GM18951 (cell line): ENCODE measurements at regions not wholly inside any gene's neighbourhood (a gene's known extent, or its start where the extent isn't known, plus 50 kb on each side); places are given as distances from the start of the nearest gene placed in this dataset.
"Not testable (repeated sequence)": the region's sequence is repeated elsewhere in the genome, so short reads cannot be mapped to it uniquely, and the experiment has no call there.

Experiments
- in situ Hi-C: fragments of 300-500 bp; cut with MboI; formaldehyde crosslinking; loops from one replicate; pipeline ENCODE4 v1.12.0; 2022; ENCODE audit warnings: low sequenced_read_pairs, mixed read lengths, inconsistent platforms; ENCODE audit not compliant: unreplicated experiment

DNA sequence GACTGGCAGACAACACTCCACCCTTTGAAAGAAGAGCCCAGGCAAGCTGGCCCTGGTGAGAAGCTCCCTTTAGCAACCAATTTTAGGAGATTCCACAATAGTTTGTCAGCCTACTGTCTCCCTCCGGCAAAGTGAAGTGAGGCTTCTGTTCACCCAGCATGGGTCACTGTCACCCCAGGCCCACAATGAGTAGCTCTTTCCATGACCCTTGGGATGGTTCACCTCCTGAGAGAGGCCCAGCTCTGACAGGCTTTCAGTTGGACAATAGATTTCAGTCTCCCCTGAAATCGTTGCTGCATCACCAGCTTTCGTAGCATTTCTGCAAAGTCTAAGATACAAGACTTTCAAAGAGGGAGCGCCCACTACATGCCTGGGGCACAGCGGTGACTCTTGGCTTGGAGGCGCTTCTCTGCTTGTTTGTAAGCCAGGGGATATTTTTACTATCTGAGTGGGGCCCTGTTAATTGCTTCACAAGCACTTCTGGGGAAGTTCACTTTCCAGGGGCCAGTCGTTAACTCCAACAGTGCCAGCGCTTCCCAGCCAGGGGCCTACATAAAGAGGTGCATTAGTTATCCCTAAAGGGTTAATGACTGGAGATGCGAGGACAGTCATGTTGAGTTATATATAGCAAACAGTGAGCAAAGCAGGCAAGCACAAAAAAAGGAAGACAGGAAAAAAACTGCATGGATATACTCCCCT lies 255.7 kb downstream of the BCL2L11 start:
- in situ Hi-C loops, result not testable (repeated sequence)

- in situ Hi-C loops, result not testable (repeated sequence)
Measured at GRCh38 chr2:111376971-111377352, 256.2 kb downstream of the BCL2L11 start.

DNA sequence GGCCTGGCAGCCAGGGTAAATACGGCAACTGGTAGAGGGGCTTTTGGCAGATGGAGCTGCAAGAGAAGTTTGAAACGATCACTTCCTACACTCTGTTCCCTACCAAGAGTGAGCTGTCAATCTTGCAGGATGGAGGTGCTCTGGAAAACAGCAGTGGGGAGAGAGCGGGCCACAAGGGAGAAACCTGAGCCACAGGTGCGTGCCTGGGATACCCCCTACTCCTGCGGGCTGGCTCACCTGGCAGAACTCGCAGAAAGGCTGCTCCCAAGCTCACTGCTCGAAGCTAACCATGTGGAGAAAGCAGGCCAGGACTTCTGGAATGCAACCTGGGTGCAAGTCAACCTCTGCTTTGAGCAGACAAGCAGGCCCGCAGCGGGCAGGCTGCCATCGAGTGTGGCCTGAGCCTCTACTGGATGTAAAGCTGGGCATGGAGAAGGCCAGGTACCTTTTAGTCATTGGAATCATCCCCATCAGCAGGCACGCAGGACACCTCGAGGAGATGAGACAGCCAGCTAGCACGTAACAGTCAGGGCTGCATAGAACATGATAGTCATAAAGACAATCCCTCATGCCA lies 256.8 kb downstream of the BCL2L11 start:
- in situ Hi-C loops, result not testable (repeated sequence)

- in situ Hi-C loops, result not testable (repeated sequence)
Measured at GRCh38 chr2:111378348-111378747, 257.6 kb downstream of the BCL2L11 start.

DNA sequence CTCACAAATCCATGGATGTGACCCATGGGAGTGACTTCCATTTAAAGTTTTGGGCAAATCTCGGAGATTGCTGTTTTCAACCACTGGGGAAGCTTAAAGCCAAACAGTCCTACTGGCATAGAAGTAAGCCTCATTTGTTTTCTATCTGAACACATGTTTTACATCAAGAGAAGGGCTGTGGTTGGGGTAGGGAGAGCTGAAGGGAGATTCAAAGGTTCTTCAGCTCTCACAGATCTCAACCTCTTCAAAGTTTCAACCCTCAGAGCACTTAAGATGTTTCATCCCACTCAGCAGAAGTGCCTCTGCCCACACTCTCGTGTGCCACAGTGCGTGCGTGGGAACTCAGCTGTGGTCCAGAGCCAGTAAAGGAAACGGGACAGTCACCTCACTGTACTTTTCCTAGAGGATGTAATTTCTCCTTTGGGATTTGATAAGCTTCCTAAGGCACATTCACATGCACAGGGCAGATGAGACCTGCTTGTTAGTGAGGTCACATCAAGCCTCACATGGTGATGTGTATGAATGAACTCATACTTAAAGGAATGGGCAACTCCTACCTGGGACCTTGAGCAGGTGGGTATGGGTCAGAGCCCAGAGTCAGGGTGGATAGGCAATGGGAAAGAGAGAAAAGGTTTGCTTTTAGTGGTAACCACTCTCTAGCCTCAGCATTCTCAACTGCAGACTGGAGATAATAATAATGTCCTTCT lies 260.2 kb downstream of the BCL2L11 start:
- in situ Hi-C loops, result not testable (repeated sequence)

GRCh38 chr2:111381530-111382306 lies 261.0 kb downstream of the BCL2L11 start:
- in situ Hi-C loops, result not testable (repeated sequence)

DNA sequence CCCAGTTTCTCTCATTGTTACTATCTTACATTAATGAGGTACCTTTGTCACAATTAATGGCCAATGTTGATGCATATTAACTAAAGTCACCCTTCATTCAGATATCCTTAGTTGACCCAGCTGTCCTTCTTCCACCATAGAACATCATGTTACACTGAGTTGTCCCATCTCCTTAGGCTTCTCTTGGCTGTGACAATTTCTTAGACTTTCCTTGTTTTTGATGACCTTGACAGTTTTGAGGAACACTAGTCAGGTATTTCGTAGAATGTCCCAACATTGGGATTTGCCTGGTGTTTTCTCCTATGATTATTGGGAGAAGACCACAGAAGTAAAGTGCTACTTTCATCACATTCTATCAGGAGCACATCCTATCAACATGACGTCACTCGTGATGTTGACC lies 261.8 kb downstream of the BCL2L11 start:
- in situ Hi-C loops, result not testable (repeated sequence)

DNA sequence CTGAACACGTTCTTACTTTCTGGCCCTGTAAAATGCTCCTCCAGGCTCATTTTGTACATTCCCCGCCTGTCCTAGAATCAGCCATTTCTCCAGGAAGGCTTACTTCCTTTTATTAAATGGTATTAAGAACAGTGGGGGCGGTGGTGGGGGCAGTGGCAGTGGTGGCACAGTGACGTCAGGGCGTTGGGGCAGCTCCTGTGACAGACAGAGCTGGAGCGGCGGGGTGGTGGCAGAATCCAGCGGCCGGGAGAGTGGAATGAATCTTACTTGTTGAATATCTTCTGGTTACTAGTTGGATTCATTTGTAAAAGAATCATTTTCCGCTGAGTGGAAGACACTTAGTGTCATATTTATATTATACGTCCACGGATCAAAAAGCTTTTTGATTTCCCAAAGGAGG lies 262.6 kb downstream of the BCL2L11 start:
- in situ Hi-C loops, result not testable (repeated sequence)

- in situ Hi-C loops, result not testable (repeated sequence)
Measured at GRCh38 chr2:111385226-111385957, 264.7 kb downstream of the BCL2L11 start.

DNA sequence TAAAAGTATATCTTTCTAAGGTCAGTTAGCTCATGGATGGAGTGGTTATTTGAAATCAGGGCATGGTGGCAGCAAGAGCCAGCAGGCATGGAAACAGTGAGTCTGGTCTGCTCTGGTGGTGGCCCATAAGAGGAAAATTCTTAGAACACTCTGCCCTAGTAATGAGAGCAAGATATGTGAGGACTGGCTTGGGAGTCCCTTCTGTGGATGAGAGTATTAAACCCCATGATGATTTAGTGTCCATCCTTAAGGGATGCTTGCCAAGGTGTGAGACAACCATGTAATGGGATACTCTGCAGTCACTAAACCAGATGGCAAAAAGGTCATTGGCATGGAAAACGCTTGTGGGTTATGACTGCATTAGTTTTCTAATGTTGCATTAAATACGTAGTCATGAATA lies 269.9 kb downstream of the BCL2L11 start:
- in situ Hi-C loops, result not testable (repeated sequence)

DNA sequence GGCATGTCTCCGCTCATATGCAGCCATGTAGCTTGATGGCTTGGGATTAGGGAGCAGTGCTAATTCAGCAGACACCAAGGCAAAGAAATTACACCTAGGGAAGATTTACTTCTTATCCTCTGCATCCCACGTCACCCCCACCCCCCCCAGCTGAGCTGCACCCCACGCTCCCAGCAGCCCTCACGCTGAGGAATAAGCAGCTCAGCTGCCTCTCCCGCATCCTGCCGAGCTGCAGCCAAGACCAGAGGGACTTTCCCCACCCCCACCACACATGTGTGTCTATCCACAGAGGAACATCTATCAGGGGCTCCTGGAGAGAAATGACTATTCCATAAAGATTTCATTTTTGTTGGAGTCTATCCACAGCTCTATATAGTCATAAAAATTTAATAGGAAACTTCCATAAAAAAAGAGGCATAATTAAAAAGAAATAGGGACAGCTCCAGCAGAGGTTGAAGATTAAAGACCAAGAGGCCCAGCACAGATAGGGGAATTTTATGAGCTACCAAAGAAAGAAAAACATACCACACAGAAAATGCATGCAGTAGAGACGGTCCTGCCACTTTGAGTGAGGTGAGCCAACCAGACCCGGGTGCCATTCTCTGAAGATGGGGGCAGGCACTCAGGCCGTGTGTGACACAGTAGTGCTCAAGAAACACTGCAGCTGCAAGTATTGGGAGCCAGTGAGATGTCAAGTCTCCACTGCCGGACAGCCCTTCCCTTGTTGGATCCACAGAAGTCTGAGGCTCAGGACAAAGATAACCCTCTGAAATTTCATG lies 274.8 kb downstream of the BCL2L11 start:
- in situ Hi-C loops, result not testable (repeated sequence)

- in situ Hi-C loops, result not testable (repeated sequence)
Measured at GRCh38 chr2:111400598-111401253, 280.0 kb downstream of the BCL2L11 start.

GRCh38 chr2:111401270-111402140 lies 280.8 kb downstream of the BCL2L11 start:
- in situ Hi-C loops, result not testable (repeated sequence)

DNA sequence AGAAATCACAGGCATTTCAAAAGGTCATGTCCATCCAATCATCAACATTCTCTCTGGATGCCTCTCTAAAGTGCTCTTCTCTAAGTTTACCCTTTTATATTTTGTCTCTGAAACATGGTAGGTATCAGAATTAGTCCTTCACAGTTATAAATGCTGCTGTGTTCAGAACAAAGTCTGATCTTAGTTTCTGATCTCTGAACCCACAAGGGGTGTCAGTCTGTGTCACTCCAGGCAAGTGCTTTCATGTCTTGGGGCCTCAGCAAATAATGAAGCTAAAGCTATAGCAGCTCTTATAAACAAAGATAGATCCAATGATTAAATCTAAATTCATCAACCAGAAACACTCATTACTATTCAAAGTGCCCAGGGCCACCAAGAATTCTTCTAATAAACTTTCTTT lies 281.7 kb downstream of the BCL2L11 start:
- in situ Hi-C loops, result not testable (repeated sequence)

DNA sequence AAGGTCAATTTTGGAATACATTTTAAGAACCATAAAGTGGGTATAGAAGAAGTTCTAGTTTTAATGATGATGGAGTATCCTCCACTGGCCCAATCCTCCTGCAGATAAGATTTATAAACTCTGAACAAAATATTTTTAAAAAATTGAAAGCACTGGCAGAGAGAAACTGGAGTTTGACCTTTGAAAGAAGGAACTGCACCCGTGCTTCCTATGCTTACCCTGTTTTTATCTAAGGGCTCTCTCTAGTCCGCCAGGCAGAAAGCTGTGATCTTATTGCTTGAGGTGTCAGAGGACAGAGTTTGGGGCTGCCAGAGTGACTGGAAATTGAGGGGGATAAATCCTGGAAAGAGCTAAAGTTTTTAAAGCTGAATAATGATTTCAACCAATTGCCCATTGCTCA lies 282.6 kb downstream of the BCL2L11 start:
- in situ Hi-C loops, result not testable (repeated sequence)

DNA sequence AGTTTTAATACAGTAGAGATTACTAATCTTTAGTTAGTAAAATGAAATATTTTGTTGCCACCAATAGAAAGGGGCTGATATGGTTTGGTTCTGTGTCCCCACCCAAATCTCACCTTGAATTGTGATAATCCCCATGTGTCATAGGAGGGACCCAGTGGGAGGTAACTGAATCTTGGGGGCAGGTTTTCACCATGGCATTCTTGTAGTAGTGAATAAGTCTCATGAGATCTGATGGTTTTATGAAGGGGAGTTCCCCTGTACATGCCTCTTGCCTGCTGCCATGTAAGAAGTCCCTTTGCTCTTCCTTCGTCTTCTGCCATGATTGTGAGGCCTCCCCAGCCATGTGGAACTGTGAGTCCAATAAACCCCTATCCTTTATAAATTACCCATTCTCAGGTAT lies 285.9 kb downstream of the BCL2L11 start:
- in situ Hi-C loops, result not testable (repeated sequence)

- in situ Hi-C loops, result not testable (repeated sequence)
Measured at GRCh38 chr2:111407632-111408194, 287.0 kb downstream of the BCL2L11 start.
